Trophoblast cell (in vitro differentiated cells and primary cell): ENCODE measurements at regions not wholly inside any gene's neighbourhood (a gene's known extent, or its start where the extent isn't known, plus 50 kb on each side); places are given as distances from the start of the nearest gene placed in this dataset.

Experiments used
- DNase-seq, 2 donors: peaks; one replicate each; pipeline ENCODE4 v3.0.0-alpha.2; 2016
- H2AFZ ChIP-seq: 2 replicates; pipeline ENCODE4 v1.6.1; 2013; ENCODE audit warnings: low read length, moderate library complexity, mild to moderate bottlenecking; ENCODE audit not compliant: insufficient read depth, poor library complexity
- H2AK5ac ChIP-seq: 2 replicates; pipeline ENCODE4 v1.6.1; 2013; ENCODE audit warnings: mild to moderate bottlenecking, low read length
- H2BK120ac ChIP-seq: 2 replicates; pipeline ENCODE4 v1.6.1; 2013; ENCODE audit warnings: low read length, mild to moderate bottlenecking, moderate library complexity; ENCODE audit not compliant: insufficient read depth, poor library complexity
- H2BK12ac ChIP-seq: 2 replicates; pipeline ENCODE4 v1.6.1; 2013; ENCODE audit warnings: mild to moderate bottlenecking, low read length, moderate library complexity
- H2BK5ac ChIP-seq: 2 replicates; pipeline ENCODE4 v1.6.1; 2013; ENCODE audit warnings: low read length, low read depth, moderate library complexity, mild to moderate bottlenecking; ENCODE audit not compliant: poor library complexity
- H3K14ac ChIP-seq: 2 replicates; pipeline ENCODE4 v1.6.1; 2013; ENCODE audit warnings: mild to moderate bottlenecking, low read length
- H3K18ac ChIP-seq: 2 replicates; pipeline ENCODE4 v1.6.1; 2013; ENCODE audit warnings: mild to moderate bottlenecking, low read length
- H3K23ac ChIP-seq: 2 replicates; pipeline ENCODE4 v1.6.1; 2013; ENCODE audit warnings: low read length
- H3K27ac ChIP-seq: 2 replicates; pipeline ENCODE4 v1.5.1; 2013; ENCODE audit warnings: low read depth, mild to moderate bottlenecking, inconsistent platforms, low read length, moderate library complexity
- H3K27me3 ChIP-seq: 2 replicates; pipeline ENCODE4 v1.6.1; 2013; ENCODE audit warnings: inconsistent platforms, mild to moderate bottlenecking, low read length, moderate library complexity; ENCODE audit not compliant: insufficient read depth
- H3K36me3 ChIP-seq, 2 experiments: 1 replicate in 1 of 2; 2 replicates in 1 of 2; pipeline ENCODE4 v1.6.1; 2013; ENCODE audit warnings: low read length in 2 of 2, mild to moderate bottlenecking in 2 of 2, moderate library complexity in 1 of 2; ENCODE audit not compliant: insufficient read depth in 2 of 2, control insufficient read depth in 1 of 2
- H3K4ac ChIP-seq: 2 replicates; pipeline ENCODE4 v1.6.1; 2013; ENCODE audit warnings: low read depth, mild to moderate bottlenecking, low read length, moderate library complexity
- H3K4me1 ChIP-seq, 2 experiments: 1 replicate in 1 of 2; 2 replicates in 1 of 2; pipeline ENCODE4 v1.6.1; 2013; ENCODE audit warnings: low read length in 2 of 2, mild to moderate bottlenecking in 2 of 2, moderate library complexity in 1 of 2; ENCODE audit not compliant: insufficient read depth in 2 of 2, control insufficient read depth in 1 of 2
- H3K4me2 ChIP-seq: 2 replicates; pipeline ENCODE4 v1.6.1; 2013; ENCODE audit warnings: inconsistent platforms, mild to moderate bottlenecking, low read length, moderate library complexity
- H3K4me3 ChIP-seq: 2 replicates; pipeline ENCODE4 v1.5.1; 2013; ENCODE audit warnings: mild to moderate bottlenecking, low read depth, low read length, inconsistent platforms
- H3K79me1 ChIP-seq: one replicate; pipeline ENCODE4 v1.6.1; 2013; ENCODE audit warnings: low read length
- H3K79me2 ChIP-seq: 2 replicates; pipeline ENCODE4 v1.6.1; 2013; ENCODE audit warnings: low read length, mild to moderate bottlenecking; ENCODE audit not compliant: control insufficient read depth, insufficient read depth, poor library complexity
- H3K9ac ChIP-seq: 2 replicates; pipeline ENCODE4 v1.6.1; 2013; ENCODE audit warnings: mild to moderate bottlenecking, low read length
- H3K9me3 ChIP-seq: 2 replicates; pipeline ENCODE4 v1.6.1; 2013; ENCODE audit warnings: low read depth, mild to moderate bottlenecking, control low read depth, inconsistent platforms, low read length; ENCODE audit not compliant: insufficient read depth
- H4K12ac ChIP-seq: 2 replicates; pipeline ENCODE4 v1.6.1; 2013; ENCODE audit warnings: low read depth, mild to moderate bottlenecking, low read length, moderate library complexity
- H4K8ac ChIP-seq: 2 replicates; pipeline ENCODE4 v1.6.1; 2013; ENCODE audit warnings: low read depth, mild to moderate bottlenecking, low read length, moderate library complexity
- H4K91ac ChIP-seq: one replicate; pipeline ENCODE4 v1.6.1; 2013; ENCODE audit warnings: low read depth, mild to moderate bottlenecking, low read length, moderate library complexity
- WGBS: extraction: QIAGEN DNeasy Blood & Tissue Kit; methylation state at CpG from one replicate; pipeline ENCODE4 v1.1.7; 2013; ENCODE audit warnings: missing lambda C conversion rate; ENCODE audit not compliant: insufficient read length, insufficient coverage; ENCODE audit errors: extremely low coverage; 5-methylcytosine and 5-hydroxymethylcytosine counted together

DNA sequence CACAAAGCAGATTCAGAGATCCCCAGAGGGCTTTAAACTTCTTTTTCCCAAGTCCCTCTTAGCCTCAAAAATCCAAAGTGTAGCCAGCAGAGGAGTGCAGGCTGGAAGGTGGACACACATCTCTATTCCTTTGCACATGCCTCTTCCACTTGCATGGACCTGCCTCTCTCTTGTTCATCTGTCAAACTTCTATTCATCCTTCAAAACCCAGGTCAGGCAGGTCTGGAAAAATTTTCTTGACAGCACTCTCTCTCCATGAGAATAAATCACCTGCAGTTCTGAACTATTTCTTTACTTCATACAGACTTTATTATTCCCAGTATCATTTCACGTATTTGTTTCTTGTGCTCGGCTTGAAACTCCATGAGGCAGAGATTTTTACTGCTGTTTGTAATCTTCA is 127.5 kb downstream of the SS18 start:
- H3K14ac ChIP-seq = no peak overlapping the region
- H3K23ac ChIP-seq = no peak overlapping the region
- WGBS = no CpG with 5 or more reads among the region's 2 CpGs
- H2BK120ac ChIP-seq = no peak overlapping the region
- H3K4me3 ChIP-seq = no peak overlapping the region
- no peak overlapping the region for H3K4me2 ChIP-seq
- H3K4me1 ChIP-seq = no peaks in the 10 kb centered on the region
- no peak overlapping the region for H3K27ac ChIP-seq
- no peak overlapping the region for H2AK5ac ChIP-seq
- no peaks in the 10 kb centered on the region for H3K27me3 ChIP-seq
- H3K9me3 ChIP-seq = no peaks in the 10 kb centered on the region
- no peak for DNase-seq
- H4K12ac ChIP-seq = no peak overlapping the region
- H3K36me3 ChIP-seq = no peaks in the 10 kb centered on the region
- H3K9ac ChIP-seq = no peak overlapping the region
- no peak overlapping the region for H3K18ac ChIP-seq
- no peaks in the 10 kb centered on the region for H3K79me2 ChIP-seq
- H4K8ac ChIP-seq = no peak overlapping the region
- H4K91ac ChIP-seq = no peak overlapping the region
- no peak overlapping the region for H2BK12ac ChIP-seq
- H3K79me1 ChIP-seq = no peaks in the 10 kb centered on the region
- no peak overlapping the region for H2BK5ac ChIP-seq
- no peak overlapping the region for H3K4ac ChIP-seq
- H2AFZ ChIP-seq = no peak overlapping the region

DNA sequence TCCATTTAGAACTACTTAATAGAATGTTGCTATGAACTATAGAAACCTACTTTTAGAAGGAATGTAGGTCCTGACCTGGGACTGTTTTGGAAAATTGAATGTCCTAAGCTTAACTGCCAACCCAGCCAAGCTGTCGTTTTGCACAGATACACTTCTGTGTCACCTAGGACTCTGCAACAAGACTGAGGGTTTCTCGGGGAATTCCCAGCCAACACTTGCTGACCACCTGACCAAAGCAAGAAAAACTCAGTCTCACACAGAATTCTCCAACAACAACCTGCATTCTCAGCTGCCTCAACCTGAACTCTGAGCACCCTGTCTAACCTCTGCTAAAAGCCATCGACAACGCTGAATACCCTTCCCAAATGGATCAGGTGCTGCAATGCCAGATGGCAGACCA is 128.2 kb downstream of the SS18 start:
- no peaks in the 10 kb centered on the region for H3K36me3 ChIP-seq
- no peaks in the 10 kb centered on the region for H3K9me3 ChIP-seq
- no CpG with 5 or more reads among the region's 4 CpGs for WGBS
- no peak overlapping the region for H4K12ac ChIP-seq
- H3K18ac ChIP-seq = no peak overlapping the region
- H4K8ac ChIP-seq = no peak overlapping the region
- no peaks in the 10 kb centered on the region for H3K79me2 ChIP-seq
- no peak overlapping the region for H3K14ac ChIP-seq
- H3K4me1 ChIP-seq = no peaks in the 10 kb centered on the region
- no peak overlapping the region for H3K4me3 ChIP-seq
- no peak overlapping the region for H2AK5ac ChIP-seq
- no peaks in the 10 kb centered on the region for H3K79me1 ChIP-seq
- no peak overlapping the region for H2AFZ ChIP-seq
- H3K4me2 ChIP-seq = no peak overlapping the region
- no peak for DNase-seq
- no peak overlapping the region for H3K23ac ChIP-seq
- H3K27ac ChIP-seq = no peak overlapping the region
- no peak overlapping the region for H3K9ac ChIP-seq
- no peak overlapping the region for H3K4ac ChIP-seq
- H3K27me3 ChIP-seq = no peaks in the 10 kb centered on the region
- H2BK120ac ChIP-seq = no peak overlapping the region
- H2BK12ac ChIP-seq = no peak overlapping the region
- no peak overlapping the region for H4K91ac ChIP-seq
- H2BK5ac ChIP-seq = no peak overlapping the region

DNA sequence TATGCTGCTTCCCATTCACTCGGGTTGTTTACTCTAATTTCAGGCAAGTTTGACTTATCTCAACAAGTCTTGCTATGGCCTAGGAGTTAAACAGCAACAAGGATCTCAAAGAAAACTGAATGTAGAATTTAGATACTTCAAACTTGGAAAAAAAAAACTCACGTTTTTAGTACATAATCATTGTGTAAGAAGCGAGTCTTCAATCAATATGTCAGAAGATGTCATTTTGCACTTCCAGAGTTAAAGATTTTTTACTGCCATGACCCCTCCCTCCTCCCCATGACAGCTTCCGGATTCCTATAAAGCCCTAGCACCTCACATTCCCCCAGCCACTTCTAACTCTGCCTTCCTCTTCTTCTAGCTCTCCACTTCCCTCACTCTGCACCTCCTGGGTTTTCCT is 133.4 kb downstream of the SS18 start:
- no peak overlapping the region for H2AK5ac ChIP-seq
- H3K79me1 ChIP-seq = peaks cover 2% of the 10 kb centered on the region
- no peak overlapping the region for H3K18ac ChIP-seq
- no peak overlapping the region for H3K23ac ChIP-seq
- no peaks in the 10 kb centered on the region for H3K27me3 ChIP-seq
- no peak overlapping the region for H2BK5ac ChIP-seq
- H3K4me3 ChIP-seq = no peak overlapping the region
- no peak overlapping the region for H3K27ac ChIP-seq
- no peak overlapping the region for H4K8ac ChIP-seq
- no peaks in the 10 kb centered on the region for H3K9me3 ChIP-seq
- WGBS = no CpG with 5 or more reads among the region's 4 CpGs
- no peak overlapping the region for H4K12ac ChIP-seq
- no peak overlapping the region for H3K4me2 ChIP-seq
- H3K4ac ChIP-seq = no peak overlapping the region
- no peak overlapping the region for H2BK120ac ChIP-seq
- no peak overlapping the region for H2AFZ ChIP-seq
- H4K91ac ChIP-seq = no peak overlapping the region
- H3K14ac ChIP-seq = no peak overlapping the region
- no peaks in the 10 kb centered on the region for H3K79me2 ChIP-seq
- DNase-seq = no peak
- no peak overlapping the region for H2BK12ac ChIP-seq
- H3K4me1 ChIP-seq = peaks cover 0 to 2% of the 10 kb centered on the region in 2 experiments
- H3K9ac ChIP-seq = no peak overlapping the region
- H3K36me3 ChIP-seq = no peaks in the 10 kb centered on the region

DNA sequence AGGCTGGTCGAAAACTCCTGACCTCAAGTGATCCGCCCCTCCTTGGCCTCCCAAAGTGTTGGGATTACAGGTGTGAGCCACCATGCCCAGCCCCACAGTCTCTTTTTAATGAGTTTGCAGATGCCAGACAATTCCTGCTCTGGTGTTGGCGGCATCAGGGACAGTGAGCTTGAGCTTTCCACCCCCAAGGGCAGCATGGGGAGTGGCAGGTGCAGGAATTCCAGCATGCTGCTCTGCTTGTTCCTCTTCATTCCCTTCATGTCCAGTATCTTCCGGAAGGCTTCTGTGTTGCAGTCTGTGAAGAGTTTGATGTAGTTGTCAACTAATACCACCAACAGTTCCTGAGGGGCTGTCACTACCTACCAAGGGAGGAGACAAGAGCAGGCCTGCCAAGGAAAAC is 137.3 kb downstream of the SS18 start:
- DNase-seq = peak; percentile 90 to 96
- no peak overlapping the region for H4K12ac ChIP-seq
- H3K79me2 ChIP-seq = no peaks in the 10 kb centered on the region
- no peak overlapping the region for H3K23ac ChIP-seq
- peaks cover 2% of the 10 kb centered on the region for H3K79me1 ChIP-seq
- no peak overlapping the region for H2AK5ac ChIP-seq
- H2AFZ ChIP-seq = no peak overlapping the region
- H3K14ac ChIP-seq = no peak overlapping the region
- H3K4me1 ChIP-seq = peaks cover 0 to 2% of the 10 kb centered on the region in 2 experiments
- no peak overlapping the region for H2BK5ac ChIP-seq
- H3K18ac ChIP-seq = no peak overlapping the region
- H4K8ac ChIP-seq = no peak overlapping the region
- no peak overlapping the region for H3K9ac ChIP-seq
- no peak overlapping the region for H3K4me3 ChIP-seq
- H2BK12ac ChIP-seq = no peak overlapping the region
- H3K27ac ChIP-seq = peak overlapping the region; percentile 1
- no peak overlapping the region for H4K91ac ChIP-seq
- no peak overlapping the region for H3K4ac ChIP-seq
- no peaks in the 10 kb centered on the region for H3K36me3 ChIP-seq
- H3K27me3 ChIP-seq = no peaks in the 10 kb centered on the region
- WGBS = no CpG with 5 or more reads among the region's 4 CpGs
- no peak overlapping the region for H3K4me2 ChIP-seq
- no peak overlapping the region for H2BK120ac ChIP-seq
- no peaks in the 10 kb centered on the region for H3K9me3 ChIP-seq
